HCT116 (cell line): ENCODE measurements at regions not wholly inside any gene's neighbourhood (a gene's known extent, or its start where the extent isn't known, plus 50 kb on each side); places are given as distances from the start of the nearest gene placed in this dataset.

Experiments used
- ATAC-seq: fragments of 200-7000 bp; cut with Tn5 transposase; 2 replicates; pipeline ENCODE4 v1.9.1; 2020; ENCODE audit warnings: mild to moderate bottlenecking, moderate library complexity
- BruUV-seq: library from RNA; stranded (reverse); fragments of 400-500 nt; replicated peaks from 2 replicates; lab custom pipeline; 2021; lab: Mats Ljungman, UMichigan
- CTCF ChIA-PET: fragments of 300-600 bp; sonication (Branson Sonifier 250); formaldehyde crosslinking; loops from one replicate; lab custom pipeline; 2021; ENCODE audit warnings: antibody characterized with exemption; lab: Charles Lee
- POLR2A ChIA-PET: fragments of 300-600, 350-600 bp; sonication (Branson Sonifier 250); formaldehyde crosslinking; loops from one replicate; lab custom pipeline; 2021; ENCODE audit warnings: antibody characterized with exemption; lab: Charles Lee
- RAD21 ChIA-PET, 2 experiments: fragments of 300-600 bp; sonication (Branson Sonifier 250); formaldehyde crosslinking; loops; one replicate each; lab custom pipeline; 2023; ENCODE audit warnings: low total read pairs in 2 of 2; ENCODE audit not compliant: uncharacterized antibody in 2 of 2, unreplicated experiment in 2 of 2, low non-redundant PET in 1 of 2; lab: Charles Lee
- DNase-seq: peaks from one replicate; pipeline ENCODE4 v3.0.0-alpha.2; 2010; ENCODE audit warnings: low read depth, low spot score
- H2AFZ ChIP-seq: fragments of 200-600 bp; shearing (Covaris generic), sonication (generic); 2 replicates; pipeline ENCODE4 v1.6.1; 2017; ENCODE audit warnings: low read depth, mixed run types, mixed read lengths, antibody characterized with exemption, low read length; ENCODE audit not compliant: poor library complexity, severe bottlenecking
- H3K27ac ChIP-seq: 2 replicates; pipeline ENCODE4 v1.5.1; 2012; ENCODE audit warnings: low read depth, low read length
- H3K27me3 ChIP-seq: fragments of 200-600 bp; sonication (generic); 2 replicates; pipeline ENCODE4 v1.6.1; 2016; ENCODE audit warnings: mixed run types, low read length, mixed read lengths; ENCODE audit not compliant: insufficient read depth
- H3K36me3 ChIP-seq, 2 experiments: fragments of 200-500 bp in 1 of 2; fragments of 200-600 bp in 1 of 2; sonication (Bioruptor generic) in 1 of 2; sonication (generic) in 1 of 2; 2 replicates each; pipeline versions ENCODE4 v1.5.1 to v1.6.1; 2014 to 2016; ENCODE audit warnings: low read length in 2 of 2, inconsistent platforms in 1 of 2, mixed read lengths in 1 of 2, mixed run types in 1 of 2; ENCODE audit not compliant: insufficient read depth in 2 of 2, control insufficient read depth in 1 of 2
- H3K4me1 ChIP-seq, 2 experiments: fragments of 200-600 bp in 1 of 2; sonication (generic) in 1 of 2; 2 replicates each; pipeline versions ENCODE4 v1.5.1 to v1.6.1; 2012 to 2017; ENCODE audit warnings: low read length in 2 of 2, inconsistent platforms in 1 of 2, mild to moderate bottlenecking in 1 of 2, mixed read lengths in 1 of 2, mixed run types in 1 of 2, moderate library complexity in 1 of 2; ENCODE audit not compliant: insufficient read depth in 2 of 2, control insufficient read depth in 1 of 2
- H3K4me2 ChIP-seq: fragments of 200-600 bp; sonication (generic); 2 replicates; pipeline ENCODE4 v1.6.1; 2017; ENCODE audit warnings: mixed run types, low read length, mixed read lengths
- H3K4me3 ChIP-seq, 2 experiments: fragments of 200-600 bp in 1 of 2; sonication (generic) in 1 of 2; replicated peaks in 1 of 2; 2 replicates each; pipeline ENCODE4 v1.5.1; 2011 to 2016; ENCODE audit warnings: low read length in 2 of 2, control low read depth in 1 of 2, low read depth in 1 of 2, mild to moderate bottlenecking in 1 of 2, mixed read lengths in 1 of 2, mixed run types in 1 of 2
- H3K79me2 ChIP-seq: fragments of 200-600 bp; sonication (generic); 2 replicates; pipeline ENCODE4 v1.6.1; 2017; ENCODE audit warnings: mild to moderate bottlenecking, mixed run types, low read length, moderate library complexity, mixed read lengths; ENCODE audit not compliant: insufficient read depth
- H3K9ac ChIP-seq: fragments of 200-600 bp; sonication (generic); 2 replicates; pipeline ENCODE4 v1.6.1; 2016; ENCODE audit warnings: low read length, mixed read lengths
- H3K9me2 ChIP-seq: fragments of 200-600 bp; sonication (generic), shearing (Covaris generic); 2 replicates; pipeline ENCODE4 v1.6.1; 2017; ENCODE audit warnings: mixed run types, mild to moderate bottlenecking, moderate library complexity; ENCODE audit not compliant: insufficient read depth
- H3K9me3 ChIP-seq, 2 experiments: fragments of 200-500 bp in 1 of 2; fragments of 200-600 bp in 1 of 2; sonication (Bioruptor generic) in 1 of 2; sonication (generic) in 1 of 2; 2 replicates each; pipeline ENCODE4 v1.6.1; 2014 to 2017; ENCODE audit warnings: low read length in 2 of 2, mixed read lengths in 2 of 2, inconsistent platforms in 1 of 2, low read depth in 1 of 2, mild to moderate bottlenecking in 1 of 2, mixed run types in 1 of 2, moderate library complexity in 1 of 2; ENCODE audit not compliant: control insufficient read depth in 1 of 2, insufficient read depth in 1 of 2
- H4K20me1 ChIP-seq: fragments of 200-600 bp; sonication (generic), shearing (Covaris generic); 2 replicates; pipeline ENCODE4 v1.6.1; 2017; ENCODE audit warnings: mixed run types, mild to moderate bottlenecking, moderate library complexity; ENCODE audit not compliant: insufficient read depth
- CEBPB ChIP-seq: IDR thresholded peaks from 2 replicates; pipeline ENCODE4 v1.6.1; 2012; ENCODE audit warnings: low read depth
- CTCF ChIP-seq, 3 experiments: fragments of 200-600 bp in 1 of 3; sonication (generic) in 1 of 3; IDR thresholded peaks in 2 of 3; conservative IDR thresholded peaks in 1 of 3; 2 replicates each; pipeline ENCODE4 v1.5.1; 2012 to 2017; ENCODE audit warnings: low read depth in 2 of 3, low read length in 2 of 3, antibody characterized with exemption in 1 of 3, borderline replicate concordance in 1 of 3, control low read depth in 1 of 3, mild to moderate bottlenecking in 1 of 3, mixed read lengths in 1 of 3, mixed run types in 1 of 3, moderate library complexity in 1 of 3; ENCODE audit not compliant: insufficient read depth in 1 of 3
- EZH2 ChIP-seq: fragments of 200-600 bp; sonication (generic); IDR thresholded peaks from 2 replicates; pipeline ENCODE4 v1.6.1; 2017; ENCODE audit warnings: antibody characterized with exemption, mixed run types
- EZH2phosphoT487 ChIP-seq: fragments of 200-600 bp; IDR thresholded peaks from 2 replicates; pipeline ENCODE4 v1.6.1; 2018; ENCODE audit warnings: antibody characterized with exemption, borderline replicate concordance
- JUND ChIP-seq: IDR thresholded peaks from 2 replicates; pipeline ENCODE4 v1.6.1; 2012
- REST ChIP-seq: IDR thresholded peaks from 2 replicates; pipeline ENCODE4 v1.6.1; 2012; ENCODE audit warnings: low read depth
- SP1 ChIP-seq: IDR thresholded peaks from 2 replicates; pipeline ENCODE4 v1.6.1; 2012; ENCODE audit warnings: low read depth
- SRF ChIP-seq: IDR thresholded peaks from 2 replicates; pipeline ENCODE4 v1.6.1; 2012; ENCODE audit warnings: low read depth
- TCF7L2 ChIP-seq: IDR thresholded peaks from 2 replicates; pipeline ENCODE4 v1.7.0; 2011; ENCODE audit warnings: borderline replicate concordance, inconsistent platforms; ENCODE audit not compliant: insufficient read depth, insufficient read length; ENCODE audit errors: extremely low read depth
- YY1 ChIP-seq: IDR thresholded peaks from 2 replicates; pipeline ENCODE4 v1.6.1; 2011; ENCODE audit warnings: low read length, low read depth, moderate library complexity, mild to moderate bottlenecking; ENCODE audit not compliant: insufficient replicate concordance; ENCODE audit errors: extremely low read depth
- ZFX ChIP-seq: fragments of 450-650 bp; IDR thresholded peaks from 2 replicates; pipeline ENCODE4 v1.6.1; 2017
- ZNF274 ChIP-seq: fragments of 200-500 bp; sonication (Bioruptor generic); IDR thresholded peaks from 2 replicates; pipeline ENCODE4 v1.6.1; 2014; ENCODE audit warnings: mild to moderate bottlenecking, low read depth, low read length, inconsistent platforms
- intact Hi-C: fragments of 100-400 bp; cut with micrococcal nuclease; formaldehyde crosslinking; loops from 2 replicates; pipeline ENCODE4 v1.10.0; 2022

- Histone ChIP-seq H3K79me2 (no peaks in the 10 kb centered on the region), H3K9me3 (no peaks in the 10 kb centered on the region), H3K36me3 (no peaks in the 10 kb centered on the region), H2AFZ (no peak overlapping the region), H3K27me3 (no peaks in the 10 kb centered on the region), H3K4me3 (no peak overlapping the region), H3K4me1 (no peaks in the 10 kb centered on the region), H3K9me2 (peaks cover 6% of the 10 kb centered on the region; the same call in 1 of the 2 replicates), H4K20me1 (no peaks in the 10 kb centered on the region), H3K4me2 (no peak overlapping the region), H3K9ac (no peak overlapping the region), H3K27ac (no peak overlapping the region)
- intact Hi-C loops: no loop called here
- ATAC-seq (no peak), DNase-seq (no peak)
- CTCF ChIA-PET: no interaction called here
- POLR2A ChIA-PET: no interaction called here
- no TSS peak for BruUV-seq
- RAD21 ChIA-PET: no interaction called here
- TF ChIP-seq REST (no peak), EZH2 (no peak), JUND (no peak), SRF (no peak), CTCF (IDR thresholded peaks at IDR 0.05 in 2 of 3, conservative IDR thresholded peaks at IDR 0.05 in 1 of 3; ENCODE audit: borderline replicate concordance in 1 of 3, insufficient read depth in 1 of 3, low read depth in 2 of 3, low read length in 2 of 3) (no peak), SP1 (no peak), ZNF274 (no peak), TCF7L2 (no peak), ZFX (no peak), YY1 (no peak), CEBPB (no peak), EZH2phosphoT487 (no peak)
Measured at GRCh38 chr5:92378966-92379611, 996.0 kb upstream of the ARRDC3 start.
